NOMO-1 treated with dmso at 0.1 percent for 144 hours (cell line): ENCODE measurements at regions not wholly inside any gene's neighbourhood (a gene's known extent, or its start where the extent isn't known, plus 50 kb on each side); places are given as distances from the start of the nearest gene placed in this dataset.

Experiments
- DNase-seq: peaks from one replicate; lab custom pipeline; 2025; ENCODE audit not compliant: unreplicated experiment; lab: John Stamatoyannopoulos, UW

- no peak for DNase-seq
These were observed 332.1 kb upstream of the IGFBP7 start for GRCh38 chr4:57442241-57442640.

- no peak for DNase-seq
These were observed 327.5 kb upstream of the IGFBP7 start for GRCh38 chr4:57437649-57438048.

- DNase-seq: no peak
These were observed 325.1 kb upstream of the IGFBP7 start for GRCh38 chr4:57435300-57435699.

GRCh38 chr4:57430726-57431125 lies 320.5 kb upstream of the IGFBP7 start:
- no peak for DNase-seq

- DNase-seq: peak; percentile 4
These were observed 316.7 kb upstream of the IGFBP7 start for GRCh38 chr4:57426779-57427395.

- no peak for DNase-seq
These were observed 315.4 kb upstream of the IGFBP7 start for GRCh38 chr4:57425610-57426009.

GRCh38 chr4:57424232-57424897 lies 314.2 kb upstream of the IGFBP7 start:
- DNase-seq: no peak

GRCh38 chr4:57418133-57418532 lies 307.9 kb upstream of the IGFBP7 start:
- no peak for DNase-seq

- DNase-seq: no peak
These were observed 302.3 kb upstream of the IGFBP7 start for GRCh38 chr4:57412259-57413054.

- DNase-seq: no peak
These were observed 300.3 kb upstream of the IGFBP7 start for GRCh38 chr4:57410331-57411052.

- no peak for DNase-seq
These were observed 295.2 kb upstream of the IGFBP7 start for GRCh38 chr4:57405359-57405758.

GRCh38 chr4:57404483-57404882 lies 294.3 kb upstream of the IGFBP7 start:
- DNase-seq: no peak

- no peak for DNase-seq
These were observed 293.4 kb upstream of the IGFBP7 start for GRCh38 chr4:57403591-57403990.

GRCh38 chr4:57401586-57401985 lies 291.4 kb upstream of the IGFBP7 start:
- DNase-seq: no peak

- no peak for DNase-seq
These were observed 268.6 kb upstream of the IGFBP7 start for GRCh38 chr4:57378766-57379165.

- no peak for DNase-seq
These were observed 264.8 kb upstream of the IGFBP7 start for GRCh38 chr4:57374866-57375595.

- DNase-seq: no peak
These were observed 263.8 kb upstream of the IGFBP7 start for GRCh38 chr4:57373991-57374390.

- DNase-seq: no peak
These were observed 261.5 kb upstream of the IGFBP7 start for GRCh38 chr4:57371671-57372070.

GRCh38 chr4:57370691-57371090 lies 260.5 kb upstream of the IGFBP7 start:
- no peak for DNase-seq

- DNase-seq: no peak
These were observed 259.3 kb upstream of the IGFBP7 start for GRCh38 chr4:57369446-57369845.

- no peak for DNase-seq
These were observed 254.1 kb upstream of the IGFBP7 start for GRCh38 chr4:57364255-57364654.
